Right ventricle myocardium superior (tissue), 1 donor: ENCODE measurements at regions not wholly inside any gene's neighbourhood (a gene's known extent, or its start where the extent isn't known, plus 50 kb on each side); places are given as distances from the start of the nearest gene placed in this dataset.

Experiments used
- ATAC-seq: fragments of 200-7000 bp; cut with Tn5 transposase; one replicate; pipeline ENCODE4 v1.9.1; 2020; ENCODE audit warnings: mild to moderate bottlenecking; ENCODE audit not compliant: poor library complexity
- DNase-seq: peaks from one replicate; pipeline ENCODE4 v3.0.0-alpha.2; 2020
- intact Hi-C: fragments of 100-400 bp; cut with DNase I; formaldehyde crosslinking; loops from one replicate; pipeline ENCODE4 v1.11.2; 2022
- donor health status: DM: no; HTN: yes; CAD: no; lungs with severe emphysema.

DNA sequence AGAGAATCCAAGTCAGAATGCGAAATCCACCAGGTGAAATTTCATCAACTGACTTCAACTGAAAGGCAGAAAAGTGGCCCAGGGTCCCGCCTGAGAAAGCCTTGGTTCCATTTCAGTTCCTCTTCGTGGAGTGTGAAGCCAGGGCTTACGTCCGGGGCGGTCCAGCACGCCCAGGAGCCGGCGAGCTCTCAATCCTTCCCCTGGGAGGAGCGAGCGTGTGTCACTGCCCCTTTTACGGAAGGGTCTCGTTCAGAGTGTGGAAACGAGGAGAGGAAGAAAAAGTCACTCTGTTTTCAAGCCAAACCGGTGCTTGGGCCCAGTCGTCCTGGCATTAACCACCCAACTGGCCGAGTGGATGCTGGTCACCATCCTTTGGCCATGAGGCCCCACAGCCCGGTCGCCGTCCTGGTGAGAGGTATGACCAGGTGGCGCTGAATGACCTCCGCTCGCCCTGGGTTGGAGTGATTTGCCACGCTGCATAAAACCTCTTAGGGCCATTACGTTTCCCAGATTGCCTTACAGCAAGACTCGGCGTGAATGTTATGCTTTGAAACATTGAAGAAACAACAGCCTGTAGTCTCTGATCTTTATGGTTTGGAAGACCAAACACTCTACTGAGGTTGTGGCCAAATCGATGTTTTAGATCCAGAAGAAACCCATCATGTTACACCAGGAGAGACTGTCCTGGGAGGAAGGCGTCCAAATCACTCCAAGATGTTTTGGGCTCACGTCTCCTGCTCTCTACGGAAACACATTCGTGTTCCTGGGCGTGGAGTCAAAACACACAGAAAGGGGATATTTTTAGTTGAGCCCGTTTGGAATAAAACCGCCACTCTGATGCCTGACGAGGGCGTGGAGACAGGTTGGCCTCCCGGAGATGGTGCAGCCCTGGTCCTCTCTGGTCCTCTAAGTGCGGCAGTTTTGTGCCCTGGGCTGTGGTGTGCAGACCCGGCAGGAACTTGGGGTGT lies 93.6 kb upstream of the ACTRT2 start:
- ATAC-seq (no peak), DNase-seq (no peak)
- intact Hi-C loops: no loop called here

DNA sequence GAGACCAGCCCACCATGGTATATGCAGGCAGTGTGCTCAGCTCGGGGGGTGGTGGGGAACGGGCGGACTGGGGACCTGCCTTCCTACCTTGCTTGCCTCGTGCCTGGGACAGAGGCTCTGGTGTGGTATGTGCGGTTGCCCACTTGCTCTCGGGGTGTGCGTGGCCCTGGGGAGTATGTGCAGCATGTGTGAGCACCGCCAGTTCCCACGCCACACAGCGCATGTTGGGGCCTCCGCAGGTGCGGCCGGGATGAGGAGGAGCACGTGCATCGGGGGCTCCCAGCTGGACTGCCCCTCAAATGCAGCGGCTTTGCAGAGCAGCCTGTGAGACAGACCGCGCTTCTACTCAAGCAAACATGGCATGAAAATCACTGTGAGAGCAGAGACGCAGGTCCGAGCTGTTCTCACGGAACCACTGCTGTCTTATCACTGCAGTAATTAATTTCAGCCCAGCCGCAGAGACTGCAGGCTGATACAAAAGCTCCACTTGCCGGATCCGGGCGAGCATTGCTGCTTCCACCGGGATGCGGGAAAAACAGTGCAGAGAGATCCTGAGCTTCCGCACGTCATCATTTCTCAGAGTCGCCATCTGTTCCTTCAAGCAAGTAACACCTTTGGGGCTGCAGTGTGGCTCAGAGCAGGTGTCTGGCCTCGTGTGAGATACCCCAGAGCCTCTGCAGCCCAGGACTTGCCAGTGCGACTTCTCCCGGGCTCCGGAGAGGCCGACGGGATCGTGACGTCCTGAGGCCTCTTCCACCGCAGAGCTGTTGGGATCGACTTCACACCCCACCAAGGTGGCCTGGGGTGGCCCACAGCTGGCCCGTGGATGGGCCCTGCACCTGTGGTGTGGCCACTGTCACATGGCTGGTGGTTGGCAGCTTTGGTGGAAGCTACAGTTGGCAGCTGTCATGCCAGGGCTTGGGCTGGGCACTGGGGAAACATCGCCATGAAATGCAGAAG lies 92.6 kb upstream of the ACTRT2 start:
- no peak for DNase-seq
- intact Hi-C loops: no loop called here
- ATAC-seq: no peak

DNA sequence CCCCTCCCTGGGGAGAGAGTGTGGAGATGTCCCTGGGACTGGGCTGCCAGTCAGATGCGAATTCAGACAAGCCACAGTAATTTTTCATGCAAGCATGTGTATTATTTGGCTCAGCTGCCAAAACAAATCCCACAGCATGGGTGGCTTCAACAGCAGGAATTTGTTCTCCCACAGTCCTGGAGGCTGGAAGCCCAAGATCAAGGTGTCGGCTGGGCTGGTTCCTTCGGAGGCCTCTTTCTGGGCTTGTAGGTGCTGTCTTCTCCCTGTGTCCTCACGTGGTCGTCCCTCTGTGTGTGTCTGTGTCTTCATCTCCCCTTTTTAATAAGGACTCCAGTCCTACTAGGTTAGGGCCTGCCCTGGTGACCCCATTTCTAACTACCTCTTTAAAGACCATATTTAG lies 91.9 kb upstream of the ACTRT2 start:
- intact Hi-C loops: no loop called here
- DNase-seq (no peak), ATAC-seq (no peak)

DNA sequence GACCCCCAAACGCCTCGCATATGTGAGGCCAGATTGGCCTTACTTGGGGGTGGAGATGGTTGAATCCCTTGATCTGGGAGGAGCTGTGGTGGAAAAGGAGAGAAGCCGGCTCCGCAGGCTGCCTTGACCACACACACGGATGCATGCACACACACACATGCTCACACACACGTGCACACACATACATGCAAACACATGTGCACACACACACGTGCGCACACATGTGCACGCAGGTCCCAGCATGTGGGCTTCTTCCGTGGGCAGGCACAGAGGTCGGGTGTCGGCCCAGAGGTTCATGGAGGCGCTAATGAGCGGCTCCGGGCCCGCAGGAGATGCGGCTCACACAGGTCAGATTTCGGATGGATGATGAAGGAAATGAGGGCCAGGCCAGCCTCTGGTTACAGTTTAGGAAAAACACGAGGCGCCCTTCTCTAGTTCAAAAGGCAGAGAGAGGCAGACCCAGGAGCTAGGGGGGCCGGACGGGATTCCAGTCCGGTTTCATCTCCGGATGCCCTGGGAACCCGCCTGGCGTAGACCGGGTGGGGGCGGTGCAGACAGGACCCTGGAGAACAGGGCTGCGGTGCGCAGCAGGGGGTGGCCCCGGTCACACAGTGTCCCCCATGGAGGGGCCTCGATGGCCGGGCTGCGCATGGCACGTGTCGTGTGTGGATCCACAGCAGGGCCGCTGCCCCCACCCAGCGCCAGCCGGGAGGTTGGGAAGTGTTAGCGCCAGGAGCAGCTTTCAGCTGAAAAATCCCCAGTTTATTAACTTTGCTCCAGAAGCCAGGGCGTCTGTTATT lies 91.1 kb upstream of the ACTRT2 start:
- DNase-seq (no peak), ATAC-seq (no peak)
- intact Hi-C loops: no loop called here

DNA sequence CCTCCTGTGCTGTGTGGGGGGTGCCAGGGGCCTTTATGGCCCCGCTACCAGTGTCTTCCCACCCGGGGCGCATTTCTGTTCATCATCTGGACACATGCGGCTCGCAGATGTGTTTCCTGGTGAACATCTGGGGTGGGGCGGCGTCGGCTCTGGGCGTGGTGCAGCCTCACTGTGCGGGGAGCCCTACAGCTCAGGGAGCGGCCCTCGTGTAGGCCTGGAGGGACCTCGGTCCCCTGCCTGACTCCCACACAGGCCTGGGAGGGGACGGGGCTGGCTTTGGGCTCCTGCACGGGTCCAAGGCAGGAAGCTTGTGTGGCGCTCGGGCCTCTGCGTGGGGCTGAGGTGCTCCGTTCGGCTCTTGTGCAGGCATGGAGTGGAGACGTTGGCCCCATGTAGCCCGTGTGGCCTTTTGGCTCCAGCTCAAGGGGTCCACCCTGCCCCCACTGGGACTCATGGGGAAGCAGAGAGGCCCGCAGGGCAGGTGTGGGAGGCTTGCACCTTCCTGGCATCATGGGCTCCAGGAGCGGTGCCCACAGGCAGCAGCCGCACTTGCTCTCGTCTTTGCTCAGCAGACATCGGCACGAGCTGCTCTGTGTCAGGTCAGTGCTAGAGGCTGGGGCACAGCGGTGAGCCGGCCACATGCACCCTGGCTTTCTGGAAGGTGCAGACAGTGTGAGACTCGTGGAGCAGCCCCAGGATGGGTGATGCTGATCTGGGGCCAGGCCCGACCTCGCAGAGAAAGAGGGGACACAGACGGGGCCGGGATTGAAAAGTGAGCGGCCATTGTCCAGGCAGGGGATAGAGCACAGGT lies 90.1 kb upstream of the ACTRT2 start:
- intact Hi-C loops: no loop called here
- DNase-seq (no peak), ATAC-seq (no peak)

DNA sequence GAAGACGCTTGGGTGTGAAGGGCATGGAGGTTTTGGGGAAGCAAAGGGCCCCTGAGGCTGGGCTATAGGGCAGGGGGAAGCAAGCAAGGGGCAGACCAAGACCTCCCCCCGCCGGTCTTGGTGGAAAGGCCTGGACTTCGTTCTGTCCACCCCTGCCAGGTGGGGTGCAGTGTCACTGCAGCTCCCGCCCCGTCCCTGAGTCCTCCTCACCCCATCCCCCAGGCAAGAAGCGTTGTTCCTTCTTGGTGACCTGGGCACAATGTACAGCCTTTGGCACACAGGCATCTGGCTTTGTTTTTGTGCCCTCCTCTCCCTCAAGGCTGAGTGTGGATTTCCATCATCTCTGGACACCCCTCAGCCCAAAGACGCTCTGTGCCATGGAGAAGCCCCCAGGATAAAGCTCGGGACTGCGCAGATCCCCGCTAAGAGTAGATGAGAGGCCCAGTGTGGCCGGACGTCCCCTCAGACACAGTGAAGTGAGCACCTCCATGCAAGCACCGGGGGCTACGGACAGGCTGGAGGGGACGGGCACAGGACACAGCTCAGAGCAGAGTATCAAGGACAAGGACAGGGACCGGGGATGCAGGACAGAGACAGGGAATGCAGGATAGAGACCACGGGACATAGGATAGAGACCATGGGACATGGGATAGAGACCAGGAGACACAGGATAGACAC lies 89.4 kb upstream of the ACTRT2 start:
- DNase-seq (no peak), ATAC-seq (no peak)
- intact Hi-C loops: no loop called here

DNA sequence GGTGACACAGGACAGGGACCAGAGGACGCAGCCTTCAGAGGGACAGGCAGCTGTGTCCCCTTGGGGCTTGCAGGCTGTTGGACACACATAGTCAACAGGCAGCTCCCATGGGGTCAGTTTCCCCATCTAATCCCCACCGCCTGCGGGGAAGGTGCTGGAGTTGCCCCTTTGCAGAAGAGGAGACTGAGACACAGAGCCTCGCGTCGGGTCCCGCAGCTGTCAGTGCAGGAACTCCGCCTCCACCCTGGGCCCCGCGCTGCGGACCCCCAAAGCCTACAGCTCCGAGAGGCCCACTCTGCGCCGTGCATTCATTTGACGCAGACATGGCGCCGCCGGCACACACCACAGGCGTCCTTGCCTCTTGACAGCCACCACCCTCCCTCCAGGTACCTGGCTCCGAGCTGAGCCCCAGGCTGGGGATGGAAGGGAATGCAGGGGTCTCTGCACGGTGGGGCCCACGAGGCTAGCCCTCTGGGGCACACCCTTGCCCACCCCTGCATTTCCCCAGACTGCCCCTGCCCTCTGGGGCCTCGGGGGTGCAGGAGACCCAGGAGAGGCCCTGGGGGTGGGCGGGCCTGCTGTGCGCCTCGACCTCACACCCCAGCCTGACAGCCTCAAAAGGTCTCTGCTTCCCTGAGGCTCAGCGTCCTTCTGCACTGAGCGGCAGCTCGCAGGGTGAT lies 88.5 kb upstream of the ACTRT2 start:
- intact Hi-C loops: no loop called here

DNA sequence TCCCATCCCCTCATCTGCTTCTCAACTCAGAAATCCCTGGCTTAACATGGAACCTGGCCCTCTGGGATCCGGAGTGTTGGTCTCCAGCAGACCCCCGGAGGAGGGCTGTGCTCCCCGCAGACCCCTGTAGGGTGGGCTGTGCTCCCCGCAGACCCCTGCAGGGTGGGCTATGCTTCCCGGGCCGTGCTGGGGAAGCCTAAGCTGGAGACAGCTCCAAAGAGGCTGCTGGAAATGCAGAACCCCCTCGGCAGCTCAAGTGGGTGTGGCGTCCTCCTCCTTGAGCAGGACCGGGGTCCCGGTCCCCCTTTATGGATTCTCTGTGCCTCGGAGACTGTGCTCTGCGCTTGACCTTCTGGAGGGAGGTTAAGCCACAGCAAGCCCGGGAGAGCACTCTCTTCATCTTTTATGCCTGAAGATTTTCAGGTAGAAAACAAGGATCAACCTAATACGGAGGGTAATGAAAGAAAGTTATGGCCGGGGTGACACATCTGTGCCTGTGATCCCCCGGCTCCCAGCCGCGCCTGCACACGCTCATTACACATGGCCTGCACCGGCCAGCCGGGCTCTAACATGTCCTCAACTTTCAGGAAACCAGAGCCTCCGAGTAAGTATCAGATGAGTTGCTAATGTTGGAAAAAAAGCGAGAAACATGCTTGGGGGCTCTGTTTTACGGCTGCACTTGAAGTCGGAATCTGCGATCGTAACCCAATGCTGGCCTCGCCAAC lies 87.7 kb upstream of the ACTRT2 start:
- intact Hi-C loops: no loop called here
- no peak for ATAC-seq
- DNase-seq: peak; percentile 17

More for the DNA sequence above, 88.5 kb upstream of the ACTRT2 start:
- ATAC-seq (no peak), DNase-seq (peak; percentile 15)

DNA sequence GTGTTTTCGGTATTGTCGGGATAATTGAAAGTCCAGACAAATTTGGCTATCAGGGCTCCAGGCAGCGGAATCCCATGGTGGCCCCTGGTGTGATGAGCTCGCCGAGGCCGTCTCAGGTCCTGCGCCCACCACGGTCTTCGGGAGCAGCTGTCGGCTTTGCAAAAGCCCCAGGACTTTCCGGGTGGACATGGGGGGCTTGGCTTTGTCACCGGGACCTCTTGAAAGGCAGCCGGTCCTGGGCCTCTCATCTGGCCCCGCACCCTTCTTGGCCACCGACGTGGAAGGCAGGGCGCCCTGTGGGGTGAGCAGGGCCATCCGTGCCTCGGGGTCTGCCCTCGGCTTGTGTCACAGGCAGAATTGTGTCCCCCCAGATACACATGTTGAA lies 87.1 kb upstream of the ACTRT2 start:
- DNase-seq (peak; percentile 12), ATAC-seq (no peak)
- intact Hi-C loops: no loop called here

DNA sequence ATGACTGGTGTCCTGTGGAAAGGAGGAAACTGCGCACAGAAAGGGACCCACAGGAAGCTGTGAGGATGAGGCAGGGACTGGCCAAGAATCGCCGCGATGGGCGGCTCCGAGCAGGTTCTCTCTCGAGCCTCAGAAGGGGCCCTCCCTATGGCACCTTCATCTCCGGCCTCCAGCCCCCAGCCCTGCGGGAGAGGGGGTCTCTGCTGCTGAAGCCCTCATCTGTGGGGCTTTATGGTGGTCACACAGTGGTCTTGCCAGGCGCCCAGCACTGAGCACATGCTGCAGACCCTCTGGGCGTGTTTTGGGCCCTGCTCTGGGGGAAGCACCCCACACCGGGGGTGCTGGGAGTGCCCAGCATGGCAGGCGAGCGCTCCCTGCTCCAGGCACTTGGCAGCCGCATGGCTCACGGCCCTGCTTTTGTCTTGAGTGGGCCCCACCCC lies 86.6 kb upstream of the ACTRT2 start:
- DNase-seq (peak; percentile 26), ATAC-seq (no peak)
- intact Hi-C loops: no loop called here

DNA sequence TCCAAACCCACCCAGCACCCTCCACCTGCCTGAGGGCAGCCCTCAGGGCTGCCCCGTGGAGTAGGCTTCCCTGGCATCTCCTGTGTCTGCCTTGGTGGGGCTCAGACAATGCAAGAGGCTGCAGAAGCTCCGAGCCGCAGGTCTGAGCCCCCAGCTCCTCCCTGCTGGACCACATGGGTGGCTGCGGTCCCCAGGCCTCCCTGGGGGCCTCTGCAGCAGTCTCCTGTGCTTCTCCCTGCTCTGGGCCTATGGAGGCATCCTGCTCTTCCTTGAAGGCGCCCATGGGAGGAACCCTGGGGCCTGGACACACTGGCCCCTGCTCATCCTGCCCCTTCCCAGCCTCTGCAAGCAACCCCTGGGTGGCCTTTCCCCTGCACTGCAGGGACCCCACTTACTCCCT lies 86.1 kb upstream of the ACTRT2 start:
- ATAC-seq (no peak), DNase-seq (peak; percentile 10)
- intact Hi-C loops: no loop called here

DNA sequence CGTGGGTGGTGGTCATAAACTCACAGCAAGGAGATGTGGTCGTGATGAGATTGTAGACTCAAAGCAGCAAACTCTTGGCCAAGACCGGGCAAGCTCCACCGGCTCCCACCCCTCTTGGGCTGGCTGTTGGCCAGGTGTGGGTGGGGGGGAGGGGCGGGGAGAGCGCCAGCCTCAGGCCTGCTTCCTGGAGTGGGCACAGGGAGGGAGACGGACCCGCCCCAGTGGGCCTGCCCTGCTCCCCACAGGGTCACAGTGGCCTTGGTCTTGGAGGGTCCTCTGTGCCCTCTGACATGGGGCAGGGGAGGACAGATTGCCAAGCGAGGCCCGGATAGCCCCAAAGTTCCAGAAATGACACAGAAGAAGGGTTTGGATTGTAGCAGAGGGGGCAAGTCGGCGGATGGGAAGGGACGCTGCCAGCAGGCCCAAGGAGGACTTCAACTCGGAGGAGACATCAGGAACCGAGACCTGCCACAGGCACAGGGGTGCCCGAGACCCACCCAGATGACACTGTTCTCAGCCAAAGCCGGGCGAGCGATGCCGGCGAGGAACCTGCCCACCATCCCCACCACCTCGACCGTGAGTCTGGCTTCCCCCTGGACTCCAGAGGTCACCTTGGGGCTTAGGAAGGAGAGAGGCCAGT lies 85.4 kb upstream of the ACTRT2 start:
- intact Hi-C loops: no loop called here
- DNase-seq: peak; percentile 26
- ATAC-seq: no peak

DNA sequence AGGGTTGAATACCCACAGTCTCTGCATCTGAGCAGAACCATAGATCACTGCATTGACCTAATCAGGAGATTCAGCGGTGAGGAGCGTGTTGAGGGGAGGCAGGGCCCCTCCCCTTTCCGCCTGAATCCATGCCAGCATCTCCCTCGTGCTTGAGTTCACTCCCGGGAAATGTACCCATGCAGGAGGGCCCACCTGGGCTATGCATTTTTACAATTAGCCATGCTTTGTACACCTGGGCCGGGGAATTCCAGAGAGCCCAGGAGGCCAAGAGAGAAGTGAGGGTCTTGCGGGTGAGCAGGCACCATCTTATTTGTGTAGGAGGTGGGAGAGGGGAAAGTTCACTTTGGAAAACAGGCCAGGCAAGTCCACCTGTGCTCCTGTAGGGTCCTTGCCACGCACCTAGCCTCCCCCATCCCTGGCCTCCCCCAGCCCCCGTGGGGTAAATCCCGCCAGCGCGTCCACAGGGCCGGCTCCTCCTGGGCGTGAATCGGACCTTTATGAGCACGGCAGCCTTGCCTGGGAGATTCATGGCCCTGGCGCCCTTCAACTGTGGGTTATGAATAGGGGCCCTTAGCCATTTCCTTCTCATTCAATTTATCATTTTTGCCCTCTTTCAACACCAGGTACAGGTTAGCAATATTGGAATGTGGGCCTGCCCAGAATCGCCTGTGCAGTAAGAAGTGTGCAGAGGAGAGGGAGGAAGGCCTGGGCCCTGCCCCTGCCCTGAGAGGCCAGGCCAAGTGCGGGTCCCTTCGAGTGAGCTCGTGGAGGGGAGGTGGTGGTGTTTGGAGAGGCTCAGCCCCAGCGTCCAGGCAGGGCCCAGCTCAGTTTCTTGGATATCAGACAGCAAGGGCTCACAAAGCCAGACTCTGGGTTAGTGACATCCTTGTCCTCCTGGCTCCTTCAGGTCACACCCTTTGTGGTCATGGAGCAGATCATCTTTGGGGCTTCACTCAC lies 84.4 kb upstream of the ACTRT2 start:
- ATAC-seq (no peak), DNase-seq (peak; percentile 30)
- intact Hi-C loops: no loop called here

DNA sequence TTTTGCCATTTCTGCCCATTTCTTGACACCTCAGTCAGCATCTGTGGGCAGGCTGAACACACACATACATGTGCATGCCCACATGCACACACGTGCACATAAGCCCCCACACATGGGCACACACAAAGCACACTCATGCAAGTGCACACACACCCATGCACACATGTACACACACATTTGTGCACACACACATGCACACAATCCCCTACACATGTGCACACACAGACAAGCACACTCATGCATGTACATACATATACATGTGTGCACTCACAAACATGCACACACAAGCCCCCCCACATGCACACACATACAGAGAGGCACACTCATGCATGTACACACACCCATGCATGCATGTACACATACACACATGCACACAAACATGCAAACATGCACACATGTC lies 83.5 kb upstream of the ACTRT2 start:
- ATAC-seq (no peak), DNase-seq (no peak)

DNA sequence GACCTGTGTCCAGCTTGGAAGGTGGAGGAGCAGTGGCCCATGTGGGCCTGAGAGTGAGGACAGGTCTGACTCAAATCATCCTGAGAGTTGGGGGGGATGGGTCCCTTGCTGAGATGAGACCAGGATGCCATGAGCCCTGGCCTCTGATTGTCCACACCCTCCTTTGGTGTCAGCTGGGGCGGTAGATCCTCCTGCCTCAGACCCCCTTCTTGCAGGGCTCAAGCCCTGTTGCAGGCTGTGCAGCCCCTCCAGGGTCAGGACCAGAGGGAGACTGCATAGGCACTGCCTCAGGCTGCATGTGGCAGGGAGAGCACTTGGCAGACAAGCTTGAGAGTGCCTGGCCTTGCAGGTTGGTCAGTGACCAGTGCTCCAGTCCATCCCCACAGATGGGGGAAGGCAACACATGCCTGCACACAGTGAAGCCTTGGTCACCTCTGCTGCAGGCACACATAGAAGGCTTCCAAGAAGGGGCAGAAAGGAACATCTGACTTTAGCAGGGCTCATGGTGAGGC lies 82.2 kb upstream of the ACTRT2 start:
- peak; percentile 4 for DNase-seq
- no peak for ATAC-seq
- intact Hi-C loops: no loop called here

More for the DNA sequence above, 83.5 kb upstream of the ACTRT2 start:
- intact Hi-C loops: no loop called here
